GM19025 (cell line): ENCODE measurements at regions not wholly inside any gene's neighbourhood (a gene's known extent, or its start where the extent isn't known, plus 50 kb on each side); places are given as distances from the start of the nearest gene placed in this dataset.
"Not testable (repeated sequence)": the region's sequence is repeated elsewhere in the genome, so short reads cannot be mapped to it uniquely, and the experiment has no call there.

Experiments
- ATAC-seq: cut with Tn5 transposase; IDR thresholded peaks from one replicate; pipeline ENCODE4 v1.9.1; 2021; ENCODE audit warnings: mild to moderate bottlenecking, low read depth, moderate library complexity; ENCODE audit not compliant: unreplicated experiment

DNA sequence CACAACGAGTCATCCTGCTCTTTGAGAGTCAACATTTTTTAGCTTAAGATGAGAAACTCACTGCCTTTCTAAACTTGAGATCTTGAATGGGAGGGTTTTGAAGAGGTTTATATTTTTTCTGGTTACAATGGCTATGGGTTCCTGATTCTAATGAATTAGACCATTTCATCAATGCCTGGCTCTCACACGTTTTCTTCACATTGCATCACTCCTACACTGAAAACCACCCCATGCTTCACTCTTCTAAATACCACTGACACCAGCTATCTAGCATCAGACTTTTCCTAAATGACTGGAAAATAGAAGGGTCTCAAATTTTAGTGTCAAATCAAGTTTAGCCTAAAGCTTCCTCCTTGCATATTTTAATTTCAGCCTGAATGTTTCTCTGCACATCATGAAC lies 606.1 kb upstream of the USP24 start:
- no peak for ATAC-seq

DNA sequence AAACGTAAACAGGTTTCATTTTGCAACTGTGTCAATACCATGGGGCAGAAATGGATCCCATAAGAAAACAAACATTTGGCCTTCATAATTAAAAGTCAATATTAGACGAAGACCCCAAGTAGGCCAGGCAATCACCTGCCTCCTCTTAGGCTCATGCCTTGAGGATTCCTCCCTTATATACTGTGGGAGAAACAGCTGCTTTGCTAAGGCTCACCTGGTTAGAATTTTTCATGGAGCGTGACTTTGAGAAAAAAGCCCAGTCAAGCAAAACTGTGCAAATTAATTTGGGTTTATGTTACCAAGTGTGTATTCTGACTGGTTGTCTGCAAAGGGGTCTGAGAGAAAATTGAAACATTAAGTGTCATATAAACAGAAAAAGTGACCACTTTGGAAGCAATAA lies 605.3 kb upstream of the USP24 start:
- no peak for ATAC-seq

DNA sequence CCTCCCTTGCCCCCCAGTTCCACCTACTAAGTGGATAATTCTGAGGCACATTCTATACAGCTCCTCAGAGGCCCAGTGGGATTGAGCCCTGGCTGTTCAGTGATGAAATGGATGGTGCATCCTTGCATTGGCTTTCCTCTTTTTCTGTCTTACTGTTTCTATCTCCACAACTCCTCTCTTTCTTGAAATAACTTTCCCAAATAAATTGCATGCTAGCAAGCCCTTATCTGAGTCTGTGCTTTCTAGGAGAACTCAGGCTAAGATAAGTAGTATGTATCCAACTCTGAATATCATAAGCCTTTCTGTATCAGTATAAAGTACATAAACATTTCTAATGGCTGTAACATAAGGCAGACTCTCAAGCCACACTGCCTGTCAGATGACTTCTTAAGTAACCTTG lies 603.8 kb upstream of the USP24 start:
- no peak for ATAC-seq

DNA sequence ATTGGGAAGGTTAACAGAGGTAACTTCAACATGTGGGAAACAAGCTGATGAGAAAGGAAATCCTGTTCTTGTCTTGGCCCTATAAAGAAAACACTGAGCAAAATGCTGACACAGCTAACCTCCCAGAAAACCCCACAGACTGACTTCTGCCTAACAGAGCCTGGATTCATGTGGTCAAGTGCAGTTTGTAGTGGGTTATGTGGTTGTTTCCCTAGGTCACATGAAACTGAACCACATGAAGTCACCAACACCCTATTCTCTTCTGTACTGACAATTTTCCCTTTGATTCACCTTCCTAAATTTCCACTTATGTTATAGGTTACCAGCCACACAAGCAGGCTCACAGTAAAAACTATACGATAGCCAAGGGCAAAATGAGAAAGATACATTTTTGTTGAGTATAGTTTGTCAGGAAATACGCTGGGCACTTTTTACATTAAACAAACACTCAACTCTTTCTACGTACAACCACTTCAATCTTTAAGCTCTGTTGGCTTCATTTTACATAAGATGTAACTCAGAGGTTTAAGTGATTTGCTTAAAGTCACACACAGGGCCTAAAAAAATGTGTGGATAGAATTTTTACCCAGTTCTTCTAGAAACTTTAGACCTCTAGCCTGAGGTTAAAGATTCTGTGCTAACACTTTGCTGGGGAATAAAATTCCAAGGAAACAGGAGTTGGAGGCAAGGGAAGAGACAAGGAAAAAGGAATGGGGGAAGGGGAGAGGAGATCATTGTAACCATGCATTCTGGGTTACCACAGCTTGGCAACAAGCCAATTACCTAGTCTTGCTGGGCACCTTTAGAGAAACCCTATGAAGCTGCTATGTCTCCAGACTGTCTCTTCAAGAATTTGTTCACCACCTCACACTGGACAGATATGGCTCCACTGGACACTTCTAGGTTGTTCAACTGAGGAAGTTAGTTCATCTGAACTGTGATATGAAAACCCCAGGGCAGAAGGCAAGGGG lies 601.6 kb upstream of the USP24 start:
- ATAC-seq = no peak

DNA sequence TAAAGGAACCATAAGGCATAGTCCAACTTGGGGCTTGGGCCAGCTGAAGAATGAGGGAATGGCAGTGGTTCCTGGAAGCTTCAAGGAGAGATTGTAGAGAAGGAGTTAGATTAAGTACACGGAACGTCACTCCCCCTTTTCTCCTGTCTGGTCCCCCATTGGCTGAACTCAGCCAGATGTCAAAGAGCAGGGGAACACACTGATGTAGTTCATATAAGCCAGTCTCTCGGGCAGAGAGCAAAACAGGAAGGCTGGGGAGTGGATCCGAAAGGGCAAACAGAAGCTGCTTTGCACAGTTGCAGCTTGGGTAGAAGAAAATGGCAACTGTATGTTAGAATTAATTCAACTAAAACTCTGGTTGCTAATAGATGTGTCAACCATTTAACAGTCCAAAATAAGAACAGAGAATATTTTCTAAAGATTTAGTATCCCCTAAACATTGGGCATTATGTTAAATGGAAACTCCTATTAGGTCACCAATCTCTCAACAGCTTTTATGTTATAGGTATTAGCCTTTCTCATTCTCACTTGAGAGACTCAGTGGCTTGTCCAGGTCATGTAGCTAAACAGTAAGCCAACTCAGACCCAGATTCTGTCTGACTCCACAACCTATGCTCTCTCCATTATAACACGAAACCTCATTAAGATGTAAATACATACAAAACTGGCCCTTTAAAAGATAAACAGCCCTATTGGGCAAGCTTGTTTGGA lies 600.7 kb upstream of the USP24 start:
- ATAC-seq = no peak

DNA sequence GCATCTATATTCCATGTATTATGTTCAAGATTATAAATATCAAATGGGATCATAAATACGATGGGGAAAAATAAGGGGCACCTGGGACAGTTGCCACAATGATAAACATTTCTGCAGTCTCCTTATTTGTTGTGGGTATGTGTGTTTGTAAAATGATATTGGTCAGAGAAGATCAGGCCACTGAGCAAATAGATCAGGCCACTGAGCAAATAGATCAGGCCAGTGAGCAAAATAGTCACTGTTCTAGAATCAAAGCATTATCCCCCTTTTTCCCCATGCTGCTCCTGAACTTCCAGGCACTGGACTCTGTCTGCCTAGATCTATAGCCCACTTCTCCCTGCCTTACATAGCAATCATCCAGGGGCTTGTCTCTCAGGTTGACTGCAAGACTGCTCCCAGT lies 599.8 kb upstream of the USP24 start:
- ATAC-seq = no peak

DNA sequence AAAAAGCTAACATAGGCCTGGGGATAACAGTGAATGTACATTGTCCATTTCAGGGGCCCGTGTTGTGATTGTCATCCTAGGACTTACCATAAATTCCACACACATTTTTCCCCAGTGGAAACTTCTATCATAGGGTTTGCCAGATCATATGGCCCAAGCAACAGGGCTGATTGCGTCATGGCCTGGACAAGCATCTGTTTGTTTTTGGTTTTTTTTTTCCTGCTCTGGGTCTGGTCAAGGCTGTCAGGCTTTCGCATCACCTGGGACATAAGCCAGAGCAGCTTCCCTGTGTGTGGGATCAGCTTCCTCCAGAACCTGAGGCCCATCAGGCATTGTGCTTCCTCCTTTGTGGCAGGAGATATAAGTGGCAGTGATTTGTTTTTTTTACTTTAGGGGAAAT lies 598.5 kb upstream of the USP24 start:
- no peak for ATAC-seq

DNA sequence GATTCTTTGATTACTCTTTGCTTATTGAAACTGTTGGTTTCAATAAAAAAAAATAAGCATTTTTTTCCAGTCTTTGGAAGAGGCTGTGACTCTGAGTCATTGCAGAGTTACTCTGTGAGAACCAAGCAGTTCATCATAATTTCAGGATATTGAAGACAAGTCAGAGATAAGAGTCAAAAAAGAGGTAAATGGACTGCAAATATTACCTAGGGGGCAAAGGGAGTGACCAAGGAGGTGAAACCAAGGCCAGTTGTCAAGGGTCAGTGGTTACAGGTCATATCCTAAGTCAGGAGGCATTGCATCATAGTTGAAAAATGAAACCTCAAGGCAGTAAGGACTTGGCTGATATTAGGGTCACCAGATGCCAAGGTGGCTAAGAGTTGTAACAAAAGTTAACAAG lies 597.1 kb upstream of the USP24 start:
- no peak for ATAC-seq

DNA sequence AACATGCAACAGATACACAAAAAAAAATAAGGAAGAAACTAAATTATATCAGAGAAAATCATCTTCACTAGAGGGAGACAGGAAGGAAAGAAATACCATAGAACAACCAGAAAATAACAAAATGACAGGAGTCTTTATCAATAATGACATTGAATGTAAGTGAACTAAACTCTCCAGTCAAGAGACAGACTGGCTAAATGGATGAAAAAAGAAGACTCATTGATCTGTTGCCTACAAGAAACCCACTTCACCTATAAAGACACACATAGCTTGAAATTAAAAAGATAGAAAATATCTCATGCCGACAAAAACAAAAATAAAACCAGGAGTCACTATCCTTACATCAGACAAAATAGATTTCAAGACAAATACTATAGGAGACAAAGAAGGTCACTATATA lies 593.1 kb upstream of the USP24 start:
- no peak for ATAC-seq

DNA sequence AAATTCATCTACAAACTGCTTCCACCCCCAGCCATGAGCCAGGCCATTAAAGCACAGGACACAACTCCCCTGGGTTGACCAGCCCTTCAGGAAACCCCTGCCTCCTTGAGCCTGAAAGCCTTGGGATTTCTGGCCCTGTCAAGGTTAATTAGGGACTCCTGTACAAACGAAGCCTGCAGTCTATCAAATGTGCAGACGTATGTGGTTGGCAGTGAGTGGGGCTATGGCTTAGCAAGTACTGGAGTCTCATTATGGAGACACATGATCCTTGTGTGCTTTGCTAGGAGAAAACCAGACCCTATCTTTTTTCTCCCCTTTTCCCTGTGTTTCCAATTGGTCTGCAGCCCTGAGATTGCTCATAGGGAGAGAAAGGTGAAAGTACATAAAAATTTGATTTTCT lies 588.3 kb upstream of the USP24 start:
- no peak for ATAC-seq

DNA sequence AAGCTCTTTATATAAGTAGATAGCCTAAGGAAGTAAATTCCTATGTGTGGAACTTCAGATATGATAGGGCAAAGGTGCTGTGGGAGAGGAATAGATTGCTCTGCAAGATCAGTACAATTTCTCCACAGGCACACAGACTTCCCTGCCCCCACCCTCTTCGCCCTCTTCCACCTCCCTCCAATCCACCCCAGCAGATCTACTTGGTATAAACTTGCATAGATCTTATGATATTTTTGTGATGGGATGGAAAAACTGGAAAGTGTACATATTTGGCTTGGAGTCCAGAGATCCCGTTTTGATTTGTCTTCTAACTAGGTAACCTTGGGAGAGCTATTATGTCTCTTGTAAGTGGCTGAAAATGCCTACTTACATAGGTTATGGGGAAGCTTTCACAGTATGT lies 586.3 kb upstream of the USP24 start:
- ATAC-seq = no peak

DNA sequence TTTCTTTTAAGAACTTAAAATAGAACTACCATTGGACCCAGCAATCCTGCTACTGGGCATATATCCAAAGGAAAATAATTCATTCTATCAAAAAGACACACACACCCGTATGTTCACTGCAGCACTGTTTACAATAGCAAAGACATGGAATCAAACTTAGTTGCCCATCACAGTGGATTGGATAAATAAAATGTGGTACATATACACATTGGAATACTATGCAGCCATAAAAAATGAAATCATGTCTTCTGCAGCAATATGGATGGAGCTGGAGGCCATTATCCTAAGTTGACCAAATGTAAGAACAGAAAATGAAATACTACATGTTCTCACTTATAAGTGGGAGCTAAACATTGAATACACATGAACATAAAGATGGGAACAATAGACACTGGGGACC lies 585.3 kb upstream of the USP24 start:
- ATAC-seq = no peak

DNA sequence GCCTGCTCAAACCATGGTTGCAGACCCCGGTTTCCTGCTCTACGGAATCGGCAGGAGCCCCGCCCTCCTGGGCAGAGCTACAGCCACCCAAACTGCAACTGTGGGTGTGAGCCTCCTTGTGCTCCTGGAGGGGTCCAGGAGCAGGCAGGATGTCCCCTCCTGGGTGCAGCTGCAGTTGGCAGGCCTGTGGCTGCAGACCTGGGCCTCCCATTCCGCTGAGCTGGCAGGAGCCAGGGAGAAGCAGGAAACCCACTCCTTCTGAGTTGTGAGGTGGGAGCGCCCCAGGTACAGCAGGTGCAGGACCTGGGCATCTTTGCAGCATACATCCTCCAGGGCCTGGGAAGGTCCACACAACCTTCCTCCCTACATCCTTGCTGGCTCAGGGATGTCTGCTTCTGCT lies 578.7 kb upstream of the USP24 start:
- ATAC-seq = no peak

DNA sequence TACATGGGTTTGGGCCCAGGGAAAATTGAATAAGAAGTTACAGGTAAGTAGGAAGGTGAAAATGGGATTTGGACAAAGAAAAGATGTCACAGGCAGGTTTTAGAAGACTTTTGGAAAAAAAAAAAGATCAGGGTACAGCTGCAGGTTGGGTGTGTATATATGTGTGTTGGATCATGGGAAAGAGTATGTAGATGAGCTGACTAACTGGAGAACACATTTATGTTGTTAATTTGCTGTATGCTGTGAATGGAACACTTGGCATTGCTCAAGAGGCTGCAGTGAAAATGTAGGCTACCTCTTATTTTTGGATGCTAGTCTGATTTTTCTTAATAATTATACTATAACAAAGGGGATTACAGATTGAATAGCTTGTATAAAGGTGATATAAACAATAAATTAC lies 577.7 kb upstream of the USP24 start:
- no peak for ATAC-seq

DNA sequence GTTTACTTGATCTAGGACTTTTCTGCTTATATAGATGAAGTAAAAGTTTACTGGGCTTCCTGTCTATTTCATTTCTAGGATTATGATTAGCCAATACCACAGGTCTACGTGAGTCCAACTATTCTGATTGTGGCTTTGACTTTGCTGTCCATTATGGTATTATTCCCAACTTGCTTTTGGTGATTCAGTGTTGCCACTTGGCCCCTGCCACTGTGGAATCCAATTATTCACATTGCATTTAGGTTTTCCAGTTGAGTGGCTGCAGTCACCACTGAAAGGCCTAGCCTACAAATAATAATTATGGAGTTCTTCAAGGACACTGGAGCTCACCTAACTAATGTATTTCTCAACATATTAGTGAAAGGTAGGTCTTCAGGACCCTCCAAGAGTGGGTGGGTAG lies 574.3 kb upstream of the USP24 start:
- no peak for ATAC-seq

DNA sequence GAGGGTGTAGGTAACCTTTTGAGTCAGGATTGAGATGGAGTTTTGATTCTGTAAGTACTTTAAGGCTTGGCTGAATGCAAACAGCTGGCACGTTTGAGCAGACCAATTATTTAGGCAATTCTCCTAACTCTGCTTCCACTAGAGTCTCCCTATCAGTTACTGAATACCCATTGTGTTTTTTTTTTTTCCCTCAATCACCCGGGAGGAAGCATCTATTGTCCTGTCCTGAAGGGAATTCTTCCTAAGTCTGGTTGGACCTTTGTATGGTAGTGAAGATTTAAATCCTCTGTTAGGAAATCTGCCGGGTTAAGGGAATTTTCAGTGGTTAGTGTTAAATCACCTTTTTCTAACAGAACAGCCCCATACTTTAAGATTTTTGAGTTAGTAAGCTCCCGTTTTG lies 571.2 kb upstream of the USP24 start:
- no peak for ATAC-seq

DNA sequence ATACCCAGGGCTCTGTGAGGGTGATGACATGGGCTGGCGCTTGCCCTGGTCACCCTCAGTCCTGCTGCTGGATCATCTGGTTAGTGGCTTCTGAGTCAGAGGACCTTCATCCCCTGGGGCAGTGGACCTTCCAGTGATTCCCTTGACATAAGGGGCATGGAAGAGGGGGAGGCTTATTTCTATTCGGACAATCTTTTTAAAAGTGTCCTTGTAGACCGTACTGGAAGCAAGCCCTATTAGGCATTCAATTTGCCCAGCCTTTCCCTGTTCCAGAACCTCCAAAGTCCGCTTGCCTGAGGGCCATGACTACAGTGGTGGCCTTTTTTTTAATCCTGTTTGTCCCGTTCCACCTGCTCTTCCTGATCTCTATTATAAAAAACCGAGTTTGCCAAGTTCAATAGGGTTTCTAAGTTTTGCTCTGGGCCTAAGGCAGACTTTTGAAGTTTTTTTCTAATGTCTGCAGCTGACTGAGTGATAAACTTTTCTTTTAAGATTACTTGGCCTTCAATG lies 569.8 kb upstream of the USP24 start:
- ATAC-seq = not testable (repeated sequence)

DNA sequence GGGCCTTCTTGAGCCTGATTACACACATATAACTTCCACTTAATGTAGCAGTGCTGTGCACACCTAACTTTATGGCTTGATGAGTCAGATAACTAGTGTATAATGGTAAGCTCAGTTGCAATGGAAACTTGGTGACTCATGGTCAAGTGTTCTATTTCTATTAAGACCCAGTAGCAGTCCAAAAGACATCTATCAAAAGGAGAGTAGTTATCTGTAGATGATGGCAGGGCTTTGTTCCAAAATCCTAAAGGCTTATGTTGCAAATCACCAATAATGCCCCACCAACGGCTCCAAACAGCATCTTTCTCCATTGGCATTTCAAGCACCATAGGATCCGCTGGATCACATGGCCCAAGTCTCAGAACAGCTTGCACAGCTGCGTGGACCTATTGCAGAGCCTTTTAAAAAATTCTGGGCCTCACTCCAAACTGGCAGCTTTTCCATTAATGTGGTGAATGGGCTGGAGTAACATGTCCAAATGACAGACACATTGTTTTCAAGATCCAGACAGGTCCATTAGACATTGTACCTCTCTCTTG lies 566.8 kb upstream of the USP24 start:
- ATAC-seq = no peak

DNA sequence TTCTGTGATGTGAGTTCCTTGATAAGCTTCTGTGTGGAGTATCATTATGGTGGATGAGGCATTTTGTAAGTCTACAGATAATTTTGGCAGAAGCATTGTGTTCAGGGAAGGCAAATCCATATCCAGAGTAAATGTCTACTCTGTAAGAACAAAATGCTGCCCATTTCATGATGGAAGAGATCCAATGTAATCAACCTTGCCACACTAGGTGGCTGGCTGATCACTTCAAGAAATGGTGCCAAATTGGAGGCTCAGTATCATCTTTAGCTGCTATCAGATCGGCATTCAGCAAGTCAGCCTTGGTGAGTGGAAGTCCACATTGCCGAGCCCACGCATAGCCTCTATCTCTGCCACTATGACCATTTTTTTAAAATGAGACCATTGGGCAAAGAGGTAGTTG lies 565.8 kb upstream of the USP24 start:
- ATAC-seq = no peak

DNA sequence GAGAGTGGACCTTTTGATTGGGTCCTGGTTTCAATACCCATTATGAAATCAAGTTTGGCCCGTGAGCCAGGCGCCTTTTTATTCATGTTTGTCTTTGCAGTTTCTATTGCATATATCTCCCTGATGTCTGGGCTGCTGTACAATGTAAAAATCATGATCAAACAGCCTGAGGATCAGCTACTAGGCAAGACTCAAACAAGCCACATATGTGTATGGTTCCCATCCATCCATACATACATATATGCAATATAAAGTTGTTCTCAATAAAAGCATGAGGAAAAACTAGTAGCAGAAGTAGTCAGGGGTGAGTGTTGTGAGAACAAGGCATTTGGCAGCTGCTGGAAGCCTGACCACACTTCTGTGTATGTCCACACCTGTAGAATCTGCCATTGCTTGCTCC lies 562.4 kb upstream of the USP24 start:
- ATAC-seq = no peak

DNA sequence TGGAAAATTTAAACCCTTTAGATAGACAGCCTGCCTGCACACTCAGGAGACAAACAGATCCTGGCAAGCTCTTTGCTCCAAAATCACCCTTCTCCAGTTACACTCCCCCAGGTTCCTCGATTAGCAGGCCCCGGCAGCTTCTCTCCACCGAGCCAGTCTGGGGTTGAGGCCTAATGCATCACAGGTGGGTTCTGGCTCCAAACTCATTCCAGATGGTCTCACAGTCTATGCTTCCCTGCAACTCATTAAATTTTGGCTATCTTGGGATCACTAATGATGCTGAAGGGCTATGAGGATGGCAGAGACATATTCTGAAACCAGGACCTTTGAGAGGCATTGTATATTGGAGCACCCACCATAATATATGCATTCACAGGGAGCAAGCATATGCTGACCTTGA lies 559.8 kb upstream of the USP24 start:
- ATAC-seq = no peak
